Trophoblast cell (in vitro differentiated cells and primary cell): ENCODE measurements at regions not wholly inside any gene's neighbourhood (a gene's known extent, or its start where the extent isn't known, plus 50 kb on each side); places are given as distances from the start of the nearest gene placed in this dataset.

ENCODE experiments used
- DNase-seq, 2 donors: peaks; one replicate each; pipeline ENCODE4 v3.0.0-alpha.2; 2016
- H2AFZ ChIP-seq: 2 replicates; pipeline ENCODE4 v1.6.1; 2013; ENCODE audit warnings: low read length, moderate library complexity, mild to moderate bottlenecking; ENCODE audit not compliant: insufficient read depth, poor library complexity
- H2AK5ac ChIP-seq: 2 replicates; pipeline ENCODE4 v1.6.1; 2013; ENCODE audit warnings: mild to moderate bottlenecking, low read length
- H2BK120ac ChIP-seq: 2 replicates; pipeline ENCODE4 v1.6.1; 2013; ENCODE audit warnings: low read length, mild to moderate bottlenecking, moderate library complexity; ENCODE audit not compliant: insufficient read depth, poor library complexity
- H2BK12ac ChIP-seq: 2 replicates; pipeline ENCODE4 v1.6.1; 2013; ENCODE audit warnings: mild to moderate bottlenecking, low read length, moderate library complexity
- H2BK5ac ChIP-seq: 2 replicates; pipeline ENCODE4 v1.6.1; 2013; ENCODE audit warnings: low read length, low read depth, moderate library complexity, mild to moderate bottlenecking; ENCODE audit not compliant: poor library complexity
- H3K14ac ChIP-seq: 2 replicates; pipeline ENCODE4 v1.6.1; 2013; ENCODE audit warnings: mild to moderate bottlenecking, low read length
- H3K18ac ChIP-seq: 2 replicates; pipeline ENCODE4 v1.6.1; 2013; ENCODE audit warnings: mild to moderate bottlenecking, low read length
- H3K23ac ChIP-seq: 2 replicates; pipeline ENCODE4 v1.6.1; 2013; ENCODE audit warnings: low read length
- H3K27ac ChIP-seq: 2 replicates; pipeline ENCODE4 v1.5.1; 2013; ENCODE audit warnings: low read depth, mild to moderate bottlenecking, inconsistent platforms, low read length, moderate library complexity
- H3K27me3 ChIP-seq: 2 replicates; pipeline ENCODE4 v1.6.1; 2013; ENCODE audit warnings: inconsistent platforms, mild to moderate bottlenecking, low read length, moderate library complexity; ENCODE audit not compliant: insufficient read depth
- H3K36me3 ChIP-seq, 2 experiments: 1 replicate in 1 of 2; 2 replicates in 1 of 2; pipeline ENCODE4 v1.6.1; 2013; ENCODE audit warnings: low read length in 2 of 2, mild to moderate bottlenecking in 2 of 2, moderate library complexity in 1 of 2; ENCODE audit not compliant: insufficient read depth in 2 of 2, control insufficient read depth in 1 of 2
- H3K4ac ChIP-seq: 2 replicates; pipeline ENCODE4 v1.6.1; 2013; ENCODE audit warnings: low read depth, mild to moderate bottlenecking, low read length, moderate library complexity
- H3K4me1 ChIP-seq, 2 experiments: 1 replicate in 1 of 2; 2 replicates in 1 of 2; pipeline ENCODE4 v1.6.1; 2013; ENCODE audit warnings: low read length in 2 of 2, mild to moderate bottlenecking in 2 of 2, moderate library complexity in 1 of 2; ENCODE audit not compliant: insufficient read depth in 2 of 2, control insufficient read depth in 1 of 2
- H3K4me2 ChIP-seq: 2 replicates; pipeline ENCODE4 v1.6.1; 2013; ENCODE audit warnings: inconsistent platforms, mild to moderate bottlenecking, low read length, moderate library complexity
- H3K4me3 ChIP-seq: 2 replicates; pipeline ENCODE4 v1.5.1; 2013; ENCODE audit warnings: mild to moderate bottlenecking, low read depth, low read length, inconsistent platforms
- H3K79me1 ChIP-seq: one replicate; pipeline ENCODE4 v1.6.1; 2013; ENCODE audit warnings: low read length
- H3K79me2 ChIP-seq: 2 replicates; pipeline ENCODE4 v1.6.1; 2013; ENCODE audit warnings: low read length, mild to moderate bottlenecking; ENCODE audit not compliant: control insufficient read depth, insufficient read depth, poor library complexity
- H3K9ac ChIP-seq: 2 replicates; pipeline ENCODE4 v1.6.1; 2013; ENCODE audit warnings: mild to moderate bottlenecking, low read length
- H3K9me3 ChIP-seq: 2 replicates; pipeline ENCODE4 v1.6.1; 2013; ENCODE audit warnings: low read depth, mild to moderate bottlenecking, control low read depth, inconsistent platforms, low read length; ENCODE audit not compliant: insufficient read depth
- H4K12ac ChIP-seq: 2 replicates; pipeline ENCODE4 v1.6.1; 2013; ENCODE audit warnings: low read depth, mild to moderate bottlenecking, low read length, moderate library complexity
- H4K8ac ChIP-seq: 2 replicates; pipeline ENCODE4 v1.6.1; 2013; ENCODE audit warnings: low read depth, mild to moderate bottlenecking, low read length, moderate library complexity
- H4K91ac ChIP-seq: one replicate; pipeline ENCODE4 v1.6.1; 2013; ENCODE audit warnings: low read depth, mild to moderate bottlenecking, low read length, moderate library complexity
- whole genome bisulfite sequencing: extraction: QIAGEN DNeasy Blood & Tissue Kit; methylation state at CpG from one replicate; pipeline ENCODE4 v1.1.7; 2013; ENCODE audit warnings: missing lambda C conversion rate; ENCODE audit not compliant: insufficient read length, insufficient coverage; ENCODE audit errors: extremely low coverage; 5-methylcytosine and 5-hydroxymethylcytosine counted together

DNA sequence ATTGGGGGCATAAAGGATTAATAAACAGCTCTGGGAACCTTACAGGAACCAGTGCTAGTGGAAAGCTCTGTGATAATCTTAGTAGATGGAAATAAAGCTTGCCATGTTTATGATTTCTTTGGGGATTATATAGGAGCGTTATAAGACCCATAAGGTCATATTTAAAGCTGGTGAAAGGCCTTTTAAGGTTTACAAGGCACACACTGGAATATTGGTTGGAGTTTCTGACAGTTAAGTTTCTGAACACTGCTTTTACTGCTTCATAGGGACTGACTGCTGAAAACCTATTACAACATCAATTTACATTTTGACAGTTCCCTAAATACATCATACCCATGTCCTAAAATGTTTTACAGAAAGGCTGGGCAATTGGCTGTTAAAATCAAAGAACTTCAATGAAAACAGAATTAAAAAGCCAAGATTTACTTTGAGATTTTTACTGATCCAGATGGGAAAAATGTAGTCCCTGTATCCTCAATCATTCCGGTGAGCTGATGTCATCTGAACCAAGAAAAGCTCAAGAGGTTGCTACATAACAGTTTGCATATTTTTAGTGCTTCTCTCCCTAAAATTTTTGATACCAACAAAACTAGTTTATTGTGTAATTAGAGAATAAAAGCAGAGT is 153.7 kb upstream of the IGF1 start:
- no peak overlapping the region for H3K23ac ChIP-seq
- H3K9me3 ChIP-seq, result no peaks in the 10 kb centered on the region
- H3K4me2 ChIP-seq, result no peak overlapping the region
- DNase-seq, result peak in 1 of 2 donors; percentile 39
- H3K18ac ChIP-seq, result no peak overlapping the region
- no peak overlapping the region for H2BK120ac ChIP-seq
- no peaks in the 10 kb centered on the region for H3K4me1 ChIP-seq
- WGBS, result no CpG with 5 or more reads among the region's 2 CpGs
- H3K79me1 ChIP-seq, result no peaks in the 10 kb centered on the region
- H2BK12ac ChIP-seq, result no peak overlapping the region
- no peak overlapping the region for H2AK5ac ChIP-seq
- no peak overlapping the region for H4K8ac ChIP-seq
- H3K27ac ChIP-seq, result no peak overlapping the region
- no peaks in the 10 kb centered on the region for H3K79me2 ChIP-seq
- H3K4me3 ChIP-seq, result no peak overlapping the region
- H3K9ac ChIP-seq, result no peak overlapping the region
- no peak overlapping the region for H4K12ac ChIP-seq
- H2AFZ ChIP-seq, result no peak overlapping the region
- no peaks in the 10 kb centered on the region for H3K36me3 ChIP-seq
- no peak overlapping the region for H2BK5ac ChIP-seq
- no peak overlapping the region for H4K91ac ChIP-seq
- H3K14ac ChIP-seq, result no peak overlapping the region
- no peaks in the 10 kb centered on the region for H3K27me3 ChIP-seq
- no peak overlapping the region for H3K4ac ChIP-seq

DNA sequence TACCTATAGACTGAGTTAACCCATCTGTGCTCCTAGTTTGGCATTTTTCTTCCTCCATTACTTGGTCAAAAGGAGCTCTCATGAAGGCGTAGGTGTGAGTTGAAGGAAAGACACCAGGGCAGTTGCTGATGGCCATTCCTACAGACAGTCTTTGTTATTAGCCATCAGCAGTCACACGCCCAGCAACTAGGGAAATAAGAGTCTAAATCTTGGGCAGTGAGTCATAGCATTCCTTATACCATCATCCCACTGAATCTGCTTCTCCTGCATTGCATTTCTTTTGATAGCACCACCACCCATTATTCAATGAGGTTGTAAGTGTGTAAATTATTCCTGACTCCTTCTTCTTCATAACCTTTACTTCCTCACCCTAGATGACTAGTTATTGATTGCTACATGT is 150.9 kb upstream of the IGF1 start:
- no peak overlapping the region for H3K27ac ChIP-seq
- H2BK5ac ChIP-seq, result no peak overlapping the region
- no peak overlapping the region for H2BK120ac ChIP-seq
- peak; percentile 21 to 74 for DNase-seq
- H3K79me2 ChIP-seq, result no peaks in the 10 kb centered on the region
- no peak overlapping the region for H3K4me3 ChIP-seq
- no peak overlapping the region for H4K91ac ChIP-seq
- no peak overlapping the region for H3K14ac ChIP-seq
- peaks cover 2% of the 10 kb centered on the region for H3K9me3 ChIP-seq
- no peak overlapping the region for H4K8ac ChIP-seq
- no peak overlapping the region for H2BK12ac ChIP-seq
- H3K9ac ChIP-seq, result no peak overlapping the region
- no peak overlapping the region for H3K4me2 ChIP-seq
- H2AFZ ChIP-seq, result no peak overlapping the region
- H4K12ac ChIP-seq, result no peak overlapping the region
- no peak overlapping the region for H3K4ac ChIP-seq
- H3K79me1 ChIP-seq, result no peaks in the 10 kb centered on the region
- H3K23ac ChIP-seq, result no peak overlapping the region
- H3K27me3 ChIP-seq, result no peaks in the 10 kb centered on the region
- H2AK5ac ChIP-seq, result no peak overlapping the region
- no CpG with 5 or more reads among the region's 2 CpGs for WGBS
- H3K18ac ChIP-seq, result no peak overlapping the region
- no peaks in the 10 kb centered on the region for H3K4me1 ChIP-seq
- peaks cover 0 to 1% of the 10 kb centered on the region in 2 experiments for H3K36me3 ChIP-seq

DNA sequence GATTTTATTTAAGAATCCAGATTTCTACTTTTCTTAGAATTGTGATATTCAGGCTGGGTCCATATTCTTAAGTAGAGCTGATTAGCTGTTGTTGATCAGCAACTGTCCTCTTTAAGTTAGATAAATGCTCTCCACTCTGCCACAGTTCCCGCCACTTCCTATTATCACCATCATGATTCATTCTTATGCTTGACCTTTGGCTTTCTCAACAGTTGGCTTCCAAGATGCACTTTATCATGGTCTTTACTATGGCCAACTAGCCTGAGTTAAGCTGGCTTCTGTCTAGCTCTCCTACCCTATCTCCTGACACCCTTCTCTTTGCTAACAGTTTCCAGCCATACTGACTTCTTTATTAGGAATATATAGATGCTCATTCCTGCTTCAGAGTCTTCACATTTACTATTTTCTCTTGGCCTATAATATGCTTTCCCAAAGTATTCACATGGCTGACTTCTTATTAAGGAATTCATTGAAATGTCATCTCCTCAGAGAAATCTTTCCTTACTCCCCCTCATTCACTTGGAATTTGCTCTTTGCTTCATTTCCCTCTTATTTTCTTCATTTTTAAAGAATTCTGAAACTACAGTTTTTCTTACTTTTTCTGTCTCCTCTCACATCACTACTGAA is 149.0 kb upstream of the IGF1 start:
- Histone ChIP-seq H2AFZ (no peak overlapping the region), H3K4me3 (no peak overlapping the region), H3K9ac (no peak overlapping the region), H3K27ac (no peak overlapping the region), H3K14ac (no peak overlapping the region), H4K91ac (no peak overlapping the region), H3K27me3 (no peaks in the 10 kb centered on the region), H2AK5ac (no peak overlapping the region), H3K4ac (no peak overlapping the region), H2BK5ac (no peak overlapping the region), H3K18ac (no peak overlapping the region), H3K9me3 (peaks cover 2% of the 10 kb centered on the region), H3K79me1 (no peaks in the 10 kb centered on the region), H3K79me2 (no peaks in the 10 kb centered on the region), H2BK120ac (no peak overlapping the region), H4K8ac (no peak overlapping the region), H4K12ac (no peak overlapping the region), H2BK12ac (no peak overlapping the region), H3K23ac (no peak overlapping the region), H3K36me3 (peaks cover 0 to 1% of the 10 kb centered on the region in 2 experiments), H3K4me1 (no peaks in the 10 kb centered on the region), H3K4me2 (no peak overlapping the region)
- WGBS, result no CpG with 5 or more reads among the region's 1 CpG
- DNase-seq, result no peak

- Histone ChIP-seq H3K9ac (no peak overlapping the region), H3K18ac (no peak overlapping the region), H2BK5ac (no peak overlapping the region), H3K4me3 (no peak overlapping the region), H4K8ac (no peak overlapping the region), H3K36me3 (peaks cover 0 to 1% of the 10 kb centered on the region in 2 experiments), H2AK5ac (no peak overlapping the region), H3K14ac (no peak overlapping the region), H3K27ac (no peak overlapping the region), H4K91ac (no peak overlapping the region), H2BK120ac (no peak overlapping the region), H3K4ac (no peak overlapping the region), H3K4me1 (no peaks in the 10 kb centered on the region), H2AFZ (no peak overlapping the region), H3K9me3 (peaks cover 2% of the 10 kb centered on the region), H3K79me1 (no peaks in the 10 kb centered on the region), H3K27me3 (no peaks in the 10 kb centered on the region), H2BK12ac (no peak overlapping the region), H3K79me2 (no peaks in the 10 kb centered on the region), H4K12ac (no peak overlapping the region), H3K23ac (no peak overlapping the region), H3K4me2 (no peak overlapping the region)
- WGBS, result no CpG with 5 or more reads among the region's 1 CpG
- no peak for DNase-seq
Observed at GRCh38 chr12:102625819-102626218, 145.5 kb upstream of the IGF1 start.
